Retinal pigment epithelial cell (primary cell): ENCODE measurements at regions not wholly inside any gene's neighbourhood (a gene's known extent, or its start where the extent isn't known, plus 50 kb on each side); places are given as distances from the start of the nearest gene placed in this dataset.

ENCODE experiments used
- DNase-seq: peaks from one replicate; pipeline ENCODE4 v3.0.0-alpha.2; 2010; ENCODE audit warnings: low read depth
- H3K4me3 ChIP-seq: 2 replicates; pipeline ENCODE4 v1.5.1; 2011; ENCODE audit warnings: mild to moderate bottlenecking, low read length, control low read depth, moderate library complexity
- TF ChIP-seq, protein P1 (sequence below): conservative IDR thresholded peaks from 2 replicates; pipeline ENCODE4 v1.5.1; 2011; ENCODE audit warnings: low read depth, low read length, control low read depth, inconsistent platforms

DNA sequence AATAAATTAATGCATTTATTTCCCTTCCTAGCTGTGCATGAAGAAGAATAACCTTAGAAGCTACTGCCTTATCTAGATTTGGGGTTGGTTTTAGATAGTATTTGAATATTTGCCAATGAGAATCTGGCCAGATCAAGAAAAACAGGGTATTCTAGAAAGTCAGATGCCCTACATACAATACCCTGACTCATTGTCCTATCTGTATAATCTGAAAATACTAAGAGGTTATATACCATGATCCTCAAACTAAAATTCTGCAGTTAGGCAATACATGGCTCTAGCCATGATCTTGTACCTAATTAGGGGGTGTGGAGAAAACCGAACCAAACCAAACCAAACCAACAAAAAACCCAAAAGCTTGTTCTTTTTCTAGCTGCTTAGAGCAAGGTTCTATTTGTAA is 240.4 kb upstream of the LYZL1 start:
- H3K4me3 ChIP-seq, result no peak overlapping the region
- TF ChIP-seq, protein P1, sequence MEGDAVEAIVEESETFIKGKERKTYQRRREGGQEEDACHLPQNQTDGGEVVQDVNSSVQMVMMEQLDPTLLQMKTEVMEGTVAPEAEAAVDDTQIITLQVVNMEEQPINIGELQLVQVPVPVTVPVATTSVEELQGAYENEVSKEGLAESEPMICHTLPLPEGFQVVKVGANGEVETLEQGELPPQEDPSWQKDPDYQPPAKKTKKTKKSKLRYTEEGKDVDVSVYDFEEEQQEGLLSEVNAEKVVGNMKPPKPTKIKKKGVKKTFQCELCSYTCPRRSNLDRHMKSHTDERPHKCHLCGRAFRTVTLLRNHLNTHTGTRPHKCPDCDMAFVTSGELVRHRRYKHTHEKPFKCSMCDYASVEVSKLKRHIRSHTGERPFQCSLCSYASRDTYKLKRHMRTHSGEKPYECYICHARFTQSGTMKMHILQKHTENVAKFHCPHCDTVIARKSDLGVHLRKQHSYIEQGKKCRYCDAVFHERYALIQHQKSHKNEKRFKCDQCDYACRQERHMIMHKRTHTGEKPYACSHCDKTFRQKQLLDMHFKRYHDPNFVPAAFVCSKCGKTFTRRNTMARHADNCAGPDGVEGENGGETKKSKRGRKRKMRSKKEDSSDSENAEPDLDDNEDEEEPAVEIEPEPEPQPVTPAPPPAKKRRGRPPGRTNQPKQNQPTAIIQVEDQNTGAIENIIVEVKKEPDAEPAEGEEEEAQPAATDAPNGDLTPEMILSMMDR, result no peak
- no peak for DNase-seq

DNA sequence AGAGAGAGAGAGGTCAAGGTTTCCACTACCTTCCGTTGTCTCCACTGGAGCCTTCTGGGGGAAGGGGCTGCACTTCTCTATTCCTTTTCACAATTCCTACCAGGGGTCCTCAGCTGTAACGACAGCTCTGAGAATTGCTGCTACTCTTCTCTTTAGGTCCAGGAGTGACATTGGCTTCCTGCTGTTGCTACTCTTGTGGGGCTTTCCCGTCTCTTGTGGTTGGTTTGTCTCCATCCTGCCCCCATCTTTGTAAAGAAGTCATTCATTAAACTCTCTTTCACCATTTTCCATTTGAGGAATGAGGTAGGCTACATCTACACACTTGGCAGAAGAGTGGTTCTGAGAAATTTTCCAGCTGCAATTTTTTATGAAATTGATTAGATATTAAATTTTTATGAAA is 238.8 kb upstream of the LYZL1 start:
- TF ChIP-seq, protein P1, result no peak
- H3K4me3 ChIP-seq, result no peak overlapping the region
- no peak for DNase-seq

DNA sequence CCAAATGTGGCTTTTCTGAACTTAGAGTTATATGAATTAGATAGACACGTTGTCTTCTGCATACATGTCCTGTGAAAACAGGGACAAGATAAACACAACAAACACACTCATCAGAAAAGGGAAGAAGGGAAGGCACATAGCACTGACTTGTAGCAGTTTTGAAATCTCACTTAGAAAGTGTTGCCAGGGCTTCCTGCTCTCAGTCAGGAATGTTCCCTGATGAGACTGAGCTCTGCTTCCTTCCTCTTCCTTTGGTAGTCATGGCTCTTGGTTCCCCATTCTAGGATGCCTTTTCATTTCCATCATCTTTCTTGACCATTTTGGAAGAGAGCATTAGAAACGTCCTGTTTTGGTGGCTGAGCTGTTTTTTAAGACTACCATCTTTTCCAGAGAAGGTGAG is 233.8 kb upstream of the LYZL1 start:
- TF ChIP-seq, protein P1, result no peak
- no peak overlapping the region for H3K4me3 ChIP-seq
- DNase-seq, result no peak

DNA sequence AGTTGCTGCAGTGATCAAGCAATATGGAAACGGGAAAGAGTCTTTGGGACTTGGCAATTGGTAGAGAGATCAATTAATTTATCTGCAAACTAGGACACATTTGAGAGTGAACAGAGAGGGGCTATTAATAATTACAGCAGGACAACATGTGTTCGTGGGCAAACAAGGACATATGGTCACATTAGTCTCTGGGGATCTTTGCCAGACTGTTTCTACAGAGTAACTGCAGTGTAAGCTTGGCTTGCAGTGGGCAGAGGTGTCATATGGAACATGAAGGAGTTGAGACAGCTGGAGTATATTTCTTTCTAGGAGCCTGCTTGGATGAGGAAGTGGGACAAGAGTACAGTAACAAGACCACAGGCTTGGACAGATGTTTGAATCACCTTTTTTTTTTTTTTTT is 232.1 kb upstream of the LYZL1 start:
- DNase-seq, result no peak
- no peak overlapping the region for H3K4me3 ChIP-seq
- TF ChIP-seq, protein P1, result no peak

DNA sequence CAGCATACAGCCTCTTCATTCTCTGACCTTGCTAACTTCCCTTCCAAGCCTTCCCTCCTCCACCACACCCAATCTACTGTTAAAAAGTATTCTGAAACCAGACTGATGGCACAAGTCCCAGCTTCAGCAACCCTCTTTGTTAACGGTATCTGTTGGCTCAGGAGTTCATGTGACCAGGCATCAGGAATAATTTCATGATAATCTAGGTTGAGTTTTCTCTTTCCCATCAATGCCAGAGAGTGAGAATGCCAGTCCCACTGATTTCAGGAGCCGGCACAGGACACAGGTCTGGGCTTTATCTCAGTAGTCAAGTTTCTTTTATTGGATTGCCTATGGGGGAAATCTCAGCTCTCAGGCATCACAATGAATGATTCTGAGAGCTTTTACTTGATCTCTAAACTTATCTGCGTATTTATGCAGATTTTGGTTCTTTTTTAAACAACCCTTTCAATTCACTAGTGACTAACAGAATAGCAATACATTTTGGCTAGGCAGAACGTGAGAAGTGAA is 231.0 kb upstream of the LYZL1 start:
- H3K4me3 ChIP-seq, result no peak overlapping the region
- no peak for DNase-seq
- TF ChIP-seq, protein P1, result no peak

DNA sequence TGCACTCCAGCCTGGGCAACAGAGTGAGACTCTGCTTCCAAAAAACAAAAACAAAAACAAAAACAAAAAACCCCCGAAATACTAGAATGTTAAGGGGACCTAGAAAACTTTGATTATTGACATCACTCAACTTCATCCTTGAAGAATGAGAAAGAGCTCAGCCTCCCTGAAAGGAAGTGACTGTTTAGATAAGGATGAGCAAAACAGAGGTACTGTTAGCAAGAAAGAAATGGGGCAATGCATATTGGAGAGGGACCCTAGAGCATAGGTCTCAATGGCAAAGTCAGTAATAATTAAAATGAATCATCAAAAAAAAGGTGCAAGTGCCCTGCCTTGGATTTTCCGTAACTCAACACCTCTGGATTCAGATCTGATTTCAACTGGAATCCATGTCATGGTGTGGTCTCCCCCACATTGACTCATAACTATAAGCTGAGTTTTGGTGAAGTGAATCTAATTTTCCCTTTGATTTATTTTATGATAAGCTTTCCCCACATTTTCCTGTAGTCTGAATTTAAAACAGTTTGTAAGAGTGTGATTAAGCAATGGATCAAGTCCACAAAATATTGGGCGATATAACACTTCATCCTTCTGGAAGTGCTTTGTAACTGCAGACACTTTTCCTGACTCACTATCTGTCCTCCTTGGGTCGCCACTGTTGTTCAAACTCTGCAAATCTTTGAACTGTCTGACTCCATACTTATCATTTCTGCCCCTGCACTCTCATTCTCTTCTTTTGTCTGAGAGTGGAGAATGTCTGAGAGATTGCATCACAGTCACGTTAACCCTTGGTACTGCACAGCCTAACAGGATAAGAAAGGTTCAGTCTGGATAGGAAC is 224.8 kb upstream of the LYZL1 start:
- DNase-seq, result no peak
- H3K4me3 ChIP-seq, result no peak overlapping the region
- TF ChIP-seq, protein P1, result no peak

DNA sequence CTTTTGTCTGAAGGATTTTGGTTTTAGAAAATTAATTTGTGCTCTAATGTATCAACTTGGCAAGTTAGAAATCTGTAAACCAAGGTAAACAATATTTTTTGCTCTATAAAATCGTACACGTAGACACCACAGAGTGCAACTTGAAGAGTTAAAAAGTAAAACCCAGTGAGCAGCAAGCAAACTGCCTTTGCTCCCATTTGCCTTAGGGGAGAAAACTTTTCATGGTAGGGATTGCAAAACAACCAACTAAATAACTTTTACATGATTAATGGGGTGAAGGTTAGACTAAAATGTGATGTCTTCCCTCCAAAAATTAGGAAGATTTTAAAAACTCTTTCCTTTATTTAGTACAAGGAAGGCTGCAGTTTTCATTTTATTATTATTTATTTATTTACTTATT is 224.2 kb upstream of the LYZL1 start:
- TF ChIP-seq, protein P1, result no peak
- no peak overlapping the region for H3K4me3 ChIP-seq
- no peak for DNase-seq
